Ovary (tissue), 7 donors: ENCODE measurements at regions not wholly inside any gene's neighbourhood (a gene's known extent, or its start where the extent isn't known, plus 50 kb on each side); places are given as distances from the start of the nearest gene placed in this dataset.

Experiments used
- DNase-seq, 5 donors: peaks; one replicate each; pipeline ENCODE4 v3.0.0-alpha.2; 2019 to 2020
- H3K27ac ChIP-seq, 2 donors: fragments of 200-600 bp; one replicate each; pipeline versions ENCODE4 v1.5.1 to v1.8.0; 2019 to 2022
- H3K27me3 ChIP-seq: fragments of 200-600 bp; one replicate; pipeline ENCODE4 v1.8.0; 2022
- H3K36me3 ChIP-seq: fragments of 200-600 bp; sonication (generic); one replicate; pipeline ENCODE4 v1.5.1; 2019
- H3K4me1 ChIP-seq: one replicate; pipeline ENCODE4 v1.8.1; 2013; ENCODE audit warnings: mild to moderate bottlenecking, moderate library complexity; ENCODE audit not compliant: insufficient read depth
- H3K4me3 ChIP-seq: fragments of 200-600 bp; sonication (generic); one replicate; pipeline ENCODE4 v1.5.1; 2017
- H3K9me3 ChIP-seq, 2 donors: fragments of 200-600 bp in 1 of 2; sonication (generic) in 1 of 2; one replicate each; pipeline versions ENCODE4 v1.5.1 to v1.8.1; 2013 to 2019; ENCODE audit warnings: mild to moderate bottlenecking in 1 of 2, moderate library complexity in 1 of 2
- CTCF ChIP-seq, 3 donors: fragments of 450-650 bp in 2 of 3; fragments of 200-600 bp in 1 of 3; IDR thresholded peaks; one replicate each; pipeline versions ENCODE4 v1.5.1 to v1.8.0; 2016 to 2022; ENCODE audit warnings: antibody characterized with exemption in 3 of 3, mild to moderate bottlenecking in 1 of 3
- EP300 ChIP-seq: sonication (generic); formaldehyde crosslinking; IDR thresholded peaks from one replicate; pipeline ENCODE4 v1.6.1; 2017; ENCODE audit warnings: antibody characterized with exemption
- POLR2A ChIP-seq: fragments of 450-650 bp; IDR thresholded peaks from one replicate; pipeline ENCODE4 v1.6.1; 2017; ENCODE audit warnings: antibody characterized with exemption, mild to moderate bottlenecking, moderate library complexity
- WGBS, 3 donors: extraction: QIAGEN DNeasy Blood & Tissue Kit in 1 of 3; methylation state at CpG; one replicate each; pipeline versions ENCODE4 v1.1.5 to v1.1.7; 2013 to 2017; 5-methylcytosine and 5-hydroxymethylcytosine counted together
- intact Hi-C, 4 donors: fragments of 100-400 bp; cut with DNase I; formaldehyde crosslinking; loops; one replicate each; pipeline versions ENCODE4 v1.11.0 to v1.15.1; 2022 to 2023
- donor health status: DM: no; HTN: no; CAD: no; lungs with moderate emphysema.
- donor health status: DM: no; HTN: no; CAD: no.
- donor health status: Bipolar disorder and iron deficiency.
- donor health status: DM: no; HTN: no; CAD: no.
- donor health status: DM: yes; HTN: yes; CAD: no.

- H3K27me3 ChIP-seq, result no peaks in the 10 kb centered on the region
- 91 to 100% (median 98%) methylated on average over 2 of the region's 2 CpGs for WGBS, 3 donors
- TF ChIP-seq POLR2A, result no peak
- TF ChIP-seq CTCF (IDR thresholded peaks at IDR 0.05), result no peak
- TF ChIP-seq EP300, result no peak
- H3K4me1 ChIP-seq, result no peaks in the 10 kb centered on the region
- no peaks in the 10 kb centered on the region for H3K36me3 ChIP-seq
- H3K4me3 ChIP-seq, result no peak overlapping the region
- intact Hi-C loops, result no loop called here
- H3K27ac ChIP-seq, result no peak overlapping the region
- no peak for DNase-seq
- no peaks in the 10 kb centered on the region for H3K9me3 ChIP-seq
Observed at GRCh38 chr18:28466204-28466603, 289.3 kb upstream of the CDH2 start.

- Histone ChIP-seq H3K27ac (no peak overlapping the region), H3K9me3 (no peaks in the 10 kb centered on the region), H3K4me3 (no peak overlapping the region), H3K36me3 (no peaks in the 10 kb centered on the region), H3K4me1 (no peaks in the 10 kb centered on the region), H3K27me3 (no peaks in the 10 kb centered on the region)
- TF ChIP-seq POLR2A (no peak), EP300 (no peak), CTCF (IDR thresholded peaks at IDR 0.05) (no peak)
- no peak for DNase-seq
- 90 to 98% (median 96%) methylated on average over 2 of the region's 2 CpGs for WGBS, 3 donors
- intact Hi-C loops, result no loop called here
Observed at GRCh38 chr18:28459587-28459986, 282.7 kb upstream of the CDH2 start.

- intact Hi-C loops, result no loop called here
- TF ChIP-seq CTCF (IDR thresholded peaks at IDR 0.05) (no peak), POLR2A (no peak), EP300 (no peak)
- H3K27ac ChIP-seq, result no peak overlapping the region
- H3K9me3 ChIP-seq, result no peaks in the 10 kb centered on the region
- H3K4me3 ChIP-seq, result no peak overlapping the region
- no peaks in the 10 kb centered on the region for H3K27me3 ChIP-seq
- no peaks in the 10 kb centered on the region for H3K36me3 ChIP-seq
- 93 to 95% (median 95%) methylated on average over 1 of the region's 1 CpG for WGBS, 3 donors
- DNase-seq, result no peak
- no peaks in the 10 kb centered on the region for H3K4me1 ChIP-seq
Observed at GRCh38 chr18:28458751-28459150, 281.8 kb upstream of the CDH2 start.

- no peak for DNase-seq
- H3K27me3 ChIP-seq, result no peaks in the 10 kb centered on the region
- no peak overlapping the region for H3K27ac ChIP-seq
- no peak overlapping the region for H3K4me3 ChIP-seq
- H3K36me3 ChIP-seq, result no peaks in the 10 kb centered on the region
- intact Hi-C loops, result no loop called here
- TF ChIP-seq CTCF (IDR thresholded peaks at IDR 0.05) (no peak), EP300 (no peak), POLR2A (no peak)
- H3K9me3 ChIP-seq, result no peaks in the 10 kb centered on the region
- WGBS, 3 donors, result 78 to 92% (median 84%) methylated on average over 2 of the region's 2 CpGs
- no peaks in the 10 kb centered on the region for H3K4me1 ChIP-seq
Observed at GRCh38 chr18:28457784-28458183, 280.9 kb upstream of the CDH2 start.

- 91 to 99% (median 92%) methylated on average over 2 of the region's 2 CpGs for WGBS, 3 donors
- no peaks in the 10 kb centered on the region for H3K36me3 ChIP-seq
- DNase-seq, result no peak
- no peaks in the 10 kb centered on the region for H3K9me3 ChIP-seq
- intact Hi-C loops, result no loop called here
- no peaks in the 10 kb centered on the region for H3K27me3 ChIP-seq
- no peaks in the 10 kb centered on the region for H3K4me1 ChIP-seq
- H3K4me3 ChIP-seq, result no peak overlapping the region
- no peak overlapping the region for H3K27ac ChIP-seq
- TF ChIP-seq CTCF (IDR thresholded peaks at IDR 0.05) (no peak), POLR2A (no peak), EP300 (no peak)
Observed at GRCh38 chr18:28455971-28456370, 279.0 kb upstream of the CDH2 start.
